ENCODE measurements at regions not wholly inside any gene's neighbourhood (a gene's known extent, or its start where the extent isn't known, plus 50 kb on each side); places are given as distances from the start of the nearest gene placed in this dataset.

DNA sequence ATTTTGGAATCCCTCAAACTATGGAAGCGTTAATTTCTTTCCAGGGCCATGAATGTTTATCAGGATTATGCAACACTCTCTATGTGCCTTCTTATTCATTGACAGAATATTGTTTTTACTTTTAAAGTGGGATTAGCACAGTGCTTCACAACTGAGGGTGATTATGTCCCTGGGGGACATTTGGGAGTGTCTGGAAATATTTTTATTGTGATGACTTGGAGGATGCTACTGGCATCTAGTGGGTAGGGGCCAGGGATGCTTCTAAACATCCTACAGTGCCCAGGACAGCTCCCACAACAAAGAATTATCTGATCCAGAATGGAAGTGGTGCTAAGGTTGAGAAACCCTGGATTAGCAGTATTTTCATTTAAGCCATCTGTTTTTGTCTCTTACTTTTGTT is 338.5 kb upstream of the SOX5 start:
- Histone ChIP-seq H3K27me3 (no peaks in the 10 kb centered on the region), H3K36me3 (no peaks in the 10 kb centered on the region), H3K4me3 (no peak overlapping the region), H3K27ac (no peak overlapping the region), H3K9me3 (replicated peaks) (no peaks in the 10 kb centered on the region), H3K4me1 (no peaks in the 10 kb centered on the region)
- DNase-seq: no peak

DNA sequence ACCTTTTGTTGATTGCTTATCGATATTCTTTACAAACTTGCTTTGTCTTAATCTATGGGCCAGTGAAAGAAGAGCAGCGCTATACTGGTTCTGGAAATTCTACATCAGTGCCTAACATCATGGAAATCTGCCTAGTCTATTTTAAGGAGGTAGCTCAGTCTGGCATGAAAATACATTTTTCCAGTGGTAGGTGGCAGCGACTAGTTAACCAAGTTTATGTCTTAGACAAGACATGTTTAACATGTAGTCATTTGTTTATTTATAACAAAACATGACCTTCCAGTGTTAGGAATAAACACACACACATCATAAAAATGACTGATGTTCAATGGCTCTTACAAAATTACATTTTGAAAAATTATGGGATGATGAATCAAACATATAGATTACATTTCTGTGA is 336.0 kb upstream of the SOX5 start:
- Histone ChIP-seq H3K27me3 (no peaks in the 10 kb centered on the region), H3K36me3 (no peaks in the 10 kb centered on the region), H3K4me3 (no peak overlapping the region), H3K9me3 (replicated peaks) (no peaks in the 10 kb centered on the region), H3K4me1 (no peaks in the 10 kb centered on the region), H3K27ac (no peak overlapping the region)
- no peak for DNase-seq

DNA sequence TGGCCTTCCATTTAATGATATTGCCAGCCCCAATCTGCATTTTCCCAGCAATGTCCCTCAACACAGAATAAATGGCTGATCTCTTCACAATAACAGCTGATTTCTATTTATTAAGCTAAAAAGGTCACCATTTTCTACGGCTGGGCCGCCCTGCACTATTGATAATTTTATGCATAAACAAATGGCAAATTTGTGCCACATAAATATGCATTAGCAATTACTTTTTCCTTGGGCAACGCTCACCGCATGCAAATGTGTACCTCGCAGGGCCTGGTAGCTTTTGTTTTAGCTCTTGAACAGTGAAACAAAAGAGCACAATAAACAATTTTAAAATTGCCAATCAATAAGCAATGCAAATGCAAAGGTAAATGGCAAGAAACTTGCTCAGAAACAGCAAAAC is 331.9 kb upstream of the SOX5 start:
- no peak for DNase-seq
- Histone ChIP-seq H3K27ac (no peak overlapping the region), H3K4me1 (no peaks in the 10 kb centered on the region), H3K4me3 (no peak overlapping the region), H3K36me3 (no peaks in the 10 kb centered on the region), H3K9me3 (replicated peaks) (no peaks in the 10 kb centered on the region), H3K27me3 (no peaks in the 10 kb centered on the region)

DNA sequence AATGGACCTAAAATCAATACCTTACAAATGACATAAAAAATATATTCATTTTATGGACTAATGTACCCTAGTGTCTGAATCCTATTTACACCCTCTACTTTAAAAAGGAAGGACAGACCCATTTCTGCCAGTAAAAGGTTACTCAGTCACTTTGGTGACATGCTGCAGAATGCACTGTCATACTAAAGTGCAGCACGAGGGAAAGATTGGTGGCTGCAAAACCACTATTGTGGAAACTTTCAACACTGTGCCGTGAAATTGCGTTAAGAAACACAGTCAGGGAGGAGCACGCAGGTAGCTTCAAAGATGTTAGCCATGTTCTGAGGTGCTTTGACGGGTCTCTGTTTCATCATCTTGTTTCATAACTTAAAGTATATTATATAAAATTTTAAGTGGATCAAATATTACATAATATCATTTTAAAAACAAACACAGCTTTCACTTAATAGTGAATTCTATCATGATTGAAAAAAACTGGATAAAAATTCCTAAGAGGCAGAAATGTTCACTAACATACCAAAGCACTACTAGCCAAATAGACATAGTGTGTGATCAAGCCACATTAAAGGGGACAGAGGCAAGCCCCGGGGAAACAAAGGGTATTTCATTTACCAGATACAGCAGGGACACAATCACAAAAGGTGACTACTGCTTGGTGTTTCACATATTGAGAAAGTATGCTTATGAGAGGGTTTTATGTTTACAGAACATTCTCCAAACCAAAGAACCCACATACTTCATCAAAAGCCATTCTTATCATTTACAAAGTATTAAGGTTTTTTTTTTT is 330.8 kb upstream of the SOX5 start:
- H3K27ac ChIP-seq: no peak overlapping the region
- H3K4me1 ChIP-seq: no peaks in the 10 kb centered on the region
- no peaks in the 10 kb centered on the region for H3K36me3 ChIP-seq
- no peaks in the 10 kb centered on the region for H3K27me3 ChIP-seq
- no peaks in the 10 kb centered on the region for H3K9me3 ChIP-seq (replicated peaks)
- H3K4me3 ChIP-seq: no peak overlapping the region
- no peak for DNase-seq

DNA sequence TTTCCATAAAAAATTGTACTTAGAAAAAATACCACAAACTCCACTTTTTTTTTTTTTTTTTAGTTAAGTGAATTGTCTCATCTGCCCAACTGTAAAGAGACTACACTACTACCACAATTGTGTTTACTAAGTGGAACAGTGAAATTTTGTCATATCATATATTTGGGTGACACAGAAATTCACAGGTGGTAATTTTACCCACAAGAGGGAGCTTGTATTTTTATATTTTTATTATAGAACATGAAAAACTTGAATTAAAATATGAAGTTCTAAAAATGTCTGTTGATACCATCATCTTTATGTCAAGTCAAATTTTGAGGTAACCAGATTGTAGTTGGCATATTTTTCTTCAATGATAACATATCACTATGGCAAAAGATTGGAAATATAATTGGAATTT is 329.4 kb upstream of the SOX5 start:
- Histone ChIP-seq H3K27ac (no peak overlapping the region), H3K4me3 (no peak overlapping the region), H3K27me3 (no peaks in the 10 kb centered on the region), H3K36me3 (no peaks in the 10 kb centered on the region), H3K9me3 (replicated peaks) (no peaks in the 10 kb centered on the region), H3K4me1 (no peaks in the 10 kb centered on the region)
- DNase-seq: no peak

DNA sequence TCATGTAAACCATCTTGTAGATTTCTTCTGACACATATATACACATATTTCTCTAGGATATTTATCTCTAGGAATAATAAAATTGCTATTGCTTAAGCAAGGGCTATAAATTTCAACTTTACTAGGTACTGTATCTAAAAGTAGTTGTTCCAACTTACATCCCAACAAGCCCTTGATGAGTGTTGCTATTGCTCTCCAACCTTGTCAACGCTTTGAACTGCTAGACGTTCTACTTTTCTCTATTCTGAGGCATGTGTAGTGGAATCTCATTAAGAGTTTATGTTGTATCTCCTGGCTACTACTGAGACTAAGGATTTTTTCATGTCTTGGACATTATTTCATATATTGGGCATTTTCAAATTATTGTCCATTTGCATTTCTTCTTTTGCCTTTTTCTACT is 321.5 kb upstream of the SOX5 start:
- H3K9me3 ChIP-seq (replicated peaks): no peaks in the 10 kb centered on the region

DNA sequence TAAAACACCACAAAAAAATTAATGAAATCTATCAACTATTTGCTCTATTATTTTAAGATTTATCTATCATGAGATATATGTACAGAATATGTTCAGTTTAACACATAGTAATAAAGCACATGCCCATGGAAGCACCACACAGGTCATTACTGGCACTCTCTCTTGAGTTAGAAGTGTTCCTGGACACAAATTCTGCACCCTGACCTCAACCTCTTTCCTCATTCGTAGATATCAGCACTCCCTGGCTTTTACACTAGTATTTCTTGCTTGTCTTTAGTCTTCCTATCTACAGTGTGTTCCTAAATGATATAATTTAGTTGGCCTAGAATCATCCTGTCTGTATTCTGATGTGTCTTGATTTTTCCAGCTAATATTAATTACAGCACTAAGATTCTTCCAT is 321.0 kb upstream of the SOX5 start:
- DNase-seq: no peak
- H3K4me1 ChIP-seq: no peaks in the 10 kb centered on the region
- H3K9me3 ChIP-seq (replicated peaks): no peaks in the 10 kb centered on the region
- no peak overlapping the region for H3K4me3 ChIP-seq
- H3K27me3 ChIP-seq: no peaks in the 10 kb centered on the region
- no peaks in the 10 kb centered on the region for H3K36me3 ChIP-seq
- no peak overlapping the region for H3K27ac ChIP-seq

More for the DNA sequence above, 321.5 kb upstream of the SOX5 start:
- no peak overlapping the region for H3K4me3 ChIP-seq
- H3K27me3 ChIP-seq: no peaks in the 10 kb centered on the region
- H3K36me3 ChIP-seq: no peaks in the 10 kb centered on the region
- no peaks in the 10 kb centered on the region for H3K4me1 ChIP-seq
- H3K27ac ChIP-seq: no peak overlapping the region
- DNase-seq: no peak

DNA sequence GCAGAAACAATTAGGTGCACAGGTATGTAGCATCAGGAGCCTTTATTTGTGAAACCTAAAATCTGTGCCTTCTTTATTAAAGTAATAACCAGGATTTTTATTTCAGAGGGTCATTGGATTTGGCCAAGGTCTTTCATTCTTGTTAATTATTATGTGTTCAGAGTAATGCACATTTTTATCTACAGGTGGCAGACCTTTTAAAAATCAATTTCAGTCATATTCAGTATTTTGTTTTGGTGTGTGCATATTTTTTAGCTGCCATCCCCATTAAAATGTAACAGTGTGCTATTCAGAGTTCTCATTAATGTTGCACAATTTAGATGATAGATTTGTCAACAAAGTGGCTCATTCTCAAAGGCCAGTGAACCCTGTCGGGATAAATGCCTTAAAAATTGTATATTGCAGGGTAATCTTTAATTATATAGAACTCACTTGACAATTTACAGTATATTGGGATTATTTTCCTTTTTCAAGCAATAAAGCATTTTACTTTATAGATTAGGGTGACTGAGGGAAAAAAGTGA is 319.3 kb upstream of the SOX5 start:
- no peak for DNase-seq
- H3K9me3 ChIP-seq (replicated peaks): no peaks in the 10 kb centered on the region
- H3K27ac ChIP-seq: no peak overlapping the region
- H3K27me3 ChIP-seq: no peaks in the 10 kb centered on the region
- no peaks in the 10 kb centered on the region for H3K4me1 ChIP-seq
- H3K4me3 ChIP-seq: no peak overlapping the region
- no peaks in the 10 kb centered on the region for H3K36me3 ChIP-seq

DNA sequence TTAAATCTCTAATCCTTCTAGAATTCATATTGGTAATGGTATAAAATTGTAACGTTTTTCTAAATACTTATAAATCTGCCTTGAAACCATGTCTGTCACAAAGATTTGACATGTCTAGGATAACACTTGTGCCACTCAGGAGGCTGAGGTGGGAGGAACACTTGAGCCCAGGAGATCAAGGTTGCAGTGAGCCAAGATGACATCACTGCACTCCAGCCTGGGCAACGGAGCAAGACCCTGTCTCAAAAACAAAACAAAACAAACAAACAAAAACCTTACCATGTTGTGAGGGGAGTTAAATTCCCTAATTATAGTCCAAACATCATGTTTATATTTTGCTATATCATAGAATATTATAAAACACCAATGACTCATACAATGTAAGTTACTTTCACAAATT is 317.5 kb upstream of the SOX5 start:
- Histone ChIP-seq H3K9me3 (replicated peaks) (no peaks in the 10 kb centered on the region), H3K27ac (no peak overlapping the region), H3K4me1 (no peaks in the 10 kb centered on the region), H3K27me3 (no peaks in the 10 kb centered on the region), H3K36me3 (no peaks in the 10 kb centered on the region), H3K4me3 (no peak overlapping the region)
- DNase-seq: no peak

DNA sequence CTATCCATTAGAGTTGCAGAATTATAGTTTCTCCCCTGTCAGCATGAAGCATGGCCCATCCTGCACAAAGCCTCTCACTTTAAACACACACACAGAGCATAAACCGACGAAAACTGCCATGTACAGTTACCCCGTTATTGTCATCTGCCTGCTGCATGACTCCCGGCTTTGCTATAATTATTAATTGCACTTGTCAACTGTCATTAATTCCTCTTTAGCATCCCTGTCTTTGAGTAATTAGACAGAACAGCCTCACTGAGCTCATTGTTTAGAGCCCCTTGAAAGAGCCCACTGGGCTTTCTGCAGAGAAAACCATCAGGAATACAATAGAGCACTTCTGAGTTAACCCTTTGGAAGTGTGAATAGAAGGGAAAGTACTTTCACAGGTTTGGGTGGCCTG is 307.2 kb upstream of the SOX5 start:
- no peak for DNase-seq
- no peak overlapping the region for H3K4me3 ChIP-seq
- H3K4me1 ChIP-seq: no peaks in the 10 kb centered on the region
- H3K27ac ChIP-seq: no peak overlapping the region
- no peaks in the 10 kb centered on the region for H3K36me3 ChIP-seq
- H3K9me3 ChIP-seq (replicated peaks): no peaks in the 10 kb centered on the region
- H3K27me3 ChIP-seq: no peaks in the 10 kb centered on the region

DNA sequence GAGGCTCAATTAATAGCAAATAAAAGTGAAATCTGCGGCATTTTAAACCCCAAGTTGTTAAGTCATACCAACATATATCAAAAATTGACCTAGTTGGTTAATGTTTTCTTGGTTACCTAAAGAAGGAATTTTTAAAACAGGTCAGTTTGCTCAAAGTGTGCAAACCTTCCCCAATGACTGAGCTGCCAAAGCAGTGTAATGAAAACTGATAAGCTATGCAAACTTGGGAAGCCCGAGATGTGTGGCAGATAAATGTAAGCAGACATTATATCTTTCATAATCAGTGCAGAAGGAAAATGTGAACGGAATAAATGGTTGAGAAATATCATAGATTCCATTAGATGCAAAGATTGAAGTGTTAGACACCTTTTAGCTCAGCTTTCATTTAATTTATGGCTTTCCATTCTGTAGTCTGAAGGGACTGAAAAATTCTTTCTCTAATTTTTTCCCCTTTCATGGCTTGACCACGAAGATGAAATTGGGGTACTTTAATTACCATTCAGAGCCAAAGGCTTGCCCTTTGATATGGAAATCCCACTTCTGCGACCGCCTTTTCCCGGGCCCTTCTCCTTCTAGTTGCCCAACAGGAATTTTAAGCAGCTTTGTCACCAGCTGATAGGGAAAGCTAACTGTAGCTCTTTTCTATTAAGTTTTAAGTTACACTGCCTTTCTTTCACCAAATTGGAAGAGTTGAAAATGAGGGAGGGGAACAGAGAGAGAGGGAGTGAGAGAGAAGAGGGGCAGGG is 306.6 kb upstream of the SOX5 start:
- no peak overlapping the region for H3K27ac ChIP-seq
- no peaks in the 10 kb centered on the region for H3K27me3 ChIP-seq
- H3K36me3 ChIP-seq: no peaks in the 10 kb centered on the region
- no peaks in the 10 kb centered on the region for H3K4me1 ChIP-seq
- H3K4me3 ChIP-seq: no peak overlapping the region
- no peaks in the 10 kb centered on the region for H3K9me3 ChIP-seq (replicated peaks)
- no peak for DNase-seq

DNA sequence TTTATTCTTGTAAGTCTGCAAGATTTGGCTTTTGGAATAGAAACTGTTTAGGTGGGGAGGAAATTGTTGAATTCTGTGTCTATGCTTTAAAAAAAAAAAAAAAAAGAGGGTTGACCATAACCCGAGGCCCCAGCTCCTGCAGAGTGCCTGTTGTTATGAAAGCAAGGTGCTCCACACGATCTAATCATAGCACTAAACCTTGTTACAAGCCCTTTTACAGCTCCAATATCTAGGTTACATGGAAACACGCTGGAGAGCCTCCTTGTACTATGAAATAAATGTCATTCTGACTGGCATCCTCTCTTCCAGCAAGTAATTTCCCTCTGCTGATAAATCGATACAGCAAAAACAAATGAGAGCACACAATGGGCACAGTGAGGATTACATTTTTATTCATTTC is 303.1 kb upstream of the SOX5 start:
- no peaks in the 10 kb centered on the region for H3K4me1 ChIP-seq
- no peaks in the 10 kb centered on the region for H3K27me3 ChIP-seq
- H3K4me3 ChIP-seq: no peak overlapping the region
- no peaks in the 10 kb centered on the region for H3K9me3 ChIP-seq (replicated peaks)
- no peak overlapping the region for H3K27ac ChIP-seq
- no peaks in the 10 kb centered on the region for H3K36me3 ChIP-seq
- no peak for DNase-seq

DNA sequence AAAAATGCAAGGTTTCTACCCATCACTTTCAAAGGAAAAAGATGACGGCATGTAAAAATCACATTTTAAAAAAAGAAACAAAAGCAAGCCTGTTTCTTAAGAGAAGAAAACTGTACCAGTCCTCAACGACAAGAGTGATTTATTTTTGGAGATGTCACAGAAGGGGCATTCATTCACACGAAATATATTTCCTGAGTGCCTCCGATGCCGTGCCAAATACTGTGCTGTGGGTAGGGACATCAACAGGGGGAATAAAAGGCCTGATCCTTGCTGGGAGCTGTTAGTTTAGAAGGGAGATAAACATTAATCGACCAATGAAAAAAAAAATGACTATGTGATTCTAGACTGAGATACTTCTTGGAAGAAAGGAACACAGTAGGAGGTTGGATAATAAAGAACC is 297.5 kb upstream of the SOX5 start:
- no peaks in the 10 kb centered on the region for H3K27me3 ChIP-seq
- H3K4me1 ChIP-seq: no peaks in the 10 kb centered on the region
- H3K9me3 ChIP-seq (replicated peaks): no peaks in the 10 kb centered on the region
- H3K4me3 ChIP-seq: no peak overlapping the region
- H3K27ac ChIP-seq: no peak overlapping the region
- H3K36me3 ChIP-seq: no peaks in the 10 kb centered on the region
- DNase-seq: no peak

DNA sequence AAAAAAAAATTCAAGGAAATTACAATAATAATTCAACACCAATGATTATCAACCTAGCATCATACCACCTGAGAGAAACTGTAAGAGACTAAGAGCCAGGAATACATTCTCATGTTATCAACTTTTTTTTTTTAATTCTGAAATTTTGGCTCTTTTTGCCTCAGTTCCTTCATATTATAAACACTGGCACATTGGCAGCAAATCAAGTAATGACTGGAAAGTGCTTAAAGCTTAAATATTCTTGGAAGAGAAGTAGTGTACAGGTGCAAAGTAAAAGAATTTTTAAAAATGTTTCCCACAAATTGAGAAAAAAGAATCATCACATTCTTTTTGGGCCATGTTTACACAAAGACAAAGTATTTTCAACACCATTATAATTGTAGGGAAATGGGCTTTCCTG is 296.9 kb upstream of the SOX5 start:
- Histone ChIP-seq H3K9me3 (replicated peaks) (no peaks in the 10 kb centered on the region), H3K27me3 (no peaks in the 10 kb centered on the region), H3K27ac (no peak overlapping the region), H3K4me3 (no peak overlapping the region), H3K4me1 (no peaks in the 10 kb centered on the region), H3K36me3 (no peaks in the 10 kb centered on the region)
- DNase-seq: no peak

DNA sequence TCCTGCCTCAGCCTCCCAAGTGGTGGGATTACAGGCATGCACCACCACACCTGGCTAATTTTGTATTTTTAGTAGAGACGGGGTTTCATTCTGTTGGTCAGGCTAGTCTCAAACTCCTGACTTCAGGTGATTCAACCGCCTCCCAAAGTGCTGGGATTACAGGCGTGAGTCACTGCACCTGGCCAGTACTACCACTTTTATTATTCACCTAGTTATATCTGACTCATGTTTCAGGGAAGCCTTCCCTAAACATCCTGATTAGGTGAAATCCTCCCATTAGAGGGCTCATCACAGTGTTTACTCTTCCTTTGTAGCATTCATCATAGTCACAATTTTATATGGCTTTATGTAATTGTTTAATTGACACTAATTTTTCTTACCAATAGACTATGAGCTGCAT is 295.3 kb upstream of the SOX5 start:
- no peaks in the 10 kb centered on the region for H3K36me3 ChIP-seq
- no peaks in the 10 kb centered on the region for H3K27me3 ChIP-seq
- no peak overlapping the region for H3K4me3 ChIP-seq
- no peaks in the 10 kb centered on the region for H3K9me3 ChIP-seq (replicated peaks)
- no peak overlapping the region for H3K27ac ChIP-seq
- no peaks in the 10 kb centered on the region for H3K4me1 ChIP-seq
- DNase-seq: no peak

DNA sequence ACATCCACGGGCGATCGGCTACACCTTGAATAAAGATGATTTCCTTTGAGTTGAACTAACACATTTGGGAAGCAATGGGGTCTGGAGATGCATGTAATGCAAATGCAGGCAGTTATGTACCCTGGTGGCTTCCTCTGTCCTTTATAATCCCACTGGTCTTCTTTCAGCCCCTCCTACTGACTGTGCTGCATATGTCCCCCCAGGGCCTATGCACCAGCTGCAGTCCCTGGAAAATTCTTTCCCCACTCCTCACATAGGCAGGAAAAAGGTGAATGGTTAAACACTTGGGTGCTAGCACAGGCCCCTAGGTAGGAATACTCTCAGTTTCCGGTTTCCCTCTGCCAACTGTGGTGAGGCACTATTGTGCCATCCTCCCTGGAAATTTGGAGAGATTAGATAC is 294.8 kb upstream of the SOX5 start:
- no peaks in the 10 kb centered on the region for H3K36me3 ChIP-seq
- DNase-seq: no peak
- no peaks in the 10 kb centered on the region for H3K9me3 ChIP-seq (replicated peaks)
- no peaks in the 10 kb centered on the region for H3K4me1 ChIP-seq
- H3K4me3 ChIP-seq: no peak overlapping the region
- H3K27ac ChIP-seq: no peak overlapping the region
- H3K27me3 ChIP-seq: no peaks in the 10 kb centered on the region
